ENCODE measurements at regions not wholly inside any gene's neighbourhood (a gene's known extent, or its start where the extent isn't known, plus 50 kb on each side); places are given as distances from the start of the nearest gene placed in this dataset.

GRCh38 chr19:28051047-28051446, 1161.9 kb downstream of the UQCRFS1 start:
- Histone ChIP-seq H3K4me3 (replicated peaks in 1 of 3; ENCODE audit: insufficient read depth in 1 of 3, low read depth in 1 of 3, low read length in 3 of 3) (no peak overlapping the region), H3K9me3 (replicated peaks; ENCODE audit: control insufficient read depth, insufficient read depth, low read length) (peaks cover 3% of the 10 kb centered on the region), H3K27me3 (ENCODE audit: control insufficient read depth in 2 of 2, insufficient read depth in 2 of 2, low read length in 2 of 2) (no peaks in the 10 kb centered on the region), H3K79me2 (ENCODE audit: control insufficient read depth, insufficient read depth, low read length) (no peaks in the 10 kb centered on the region), H3K4me1 (ENCODE audit: control insufficient read depth, extremely low read depth, insufficient read depth, low read length) (no peaks in the 10 kb centered on the region), H3K36me3 (ENCODE audit: control insufficient read depth in 2 of 2, extremely low read depth in 1 of 2, insufficient read depth in 2 of 2, low read length in 2 of 2) (no peaks in the 10 kb centered on the region), H4K20me1 (replicated peaks; ENCODE audit: control insufficient read depth, extremely low read depth, insufficient read depth, low read length) (no peaks in the 10 kb centered on the region), H2AFZ (ENCODE audit: low read depth, low read length) (no peak overlapping the region), H3K4me2 (ENCODE audit: insufficient read depth, low read length) (no peak overlapping the region), H3K9me1 (replicated peaks; ENCODE audit: control insufficient read depth, extremely low read depth, insufficient read depth, low read length) (no peaks in the 10 kb centered on the region), H3K27ac (ENCODE audit: insufficient read depth, low read depth, low read length) (no peak overlapping the region), H3K9ac (replicated peaks; ENCODE audit: extremely low read depth, insufficient read depth, low read length) (no peak overlapping the region)
- dilution Hi-C loops (cut with MboI; ENCODE audit: extremely low pct_ligation_motif_present, low sequenced_read_pairs) (no loop called here), intact Hi-C loops (cut with micrococcal nuclease) (no loop called here)
- ChIA-PET POLR2A (no interaction called here), CTCF (no interaction called here)
- BruUV-seq (replicated peaks), result no TSS peak
- DNase-seq (ENCODE audit: low read depth, low spot score) (no peak), FAIRE-seq (no peak)
- TF ChIP-seq JUN (IDR thresholded peaks at IDR 0.05; ENCODE audit: borderline replicate concordance, insufficient read depth, insufficient read length, low read depth) (no peak), MAX (IDR thresholded peaks at IDR 0.05; ENCODE audit: insufficient read depth, insufficient read length) (no peak), FOS (IDR thresholded peaks at IDR 0.05; ENCODE audit: borderline replicate concordance, insufficient read depth, low read length) (no peak), EZH2 (IDR thresholded peaks at IDR 0.05; ENCODE audit: borderline replicate concordance, low read depth, low read length, severe bottlenecking) (no peak), POLR2AphosphoS5 (IDR thresholded peaks at IDR 0.05; ENCODE audit: insufficient read depth, low read depth, low read length) (no peak), GATA2 (IDR thresholded peaks at IDR 0.05; ENCODE audit: insufficient read depth, insufficient read length, low read depth, low read length) (no peak), POLR2A (IDR thresholded peaks at IDR 0.05; ENCODE audit: low read depth, low read length) (no peak), MYC (IDR thresholded peaks at IDR 0.05; ENCODE audit: low read depth, low read length) (no peak)
- TF ChIP-seq, protein P1, sequence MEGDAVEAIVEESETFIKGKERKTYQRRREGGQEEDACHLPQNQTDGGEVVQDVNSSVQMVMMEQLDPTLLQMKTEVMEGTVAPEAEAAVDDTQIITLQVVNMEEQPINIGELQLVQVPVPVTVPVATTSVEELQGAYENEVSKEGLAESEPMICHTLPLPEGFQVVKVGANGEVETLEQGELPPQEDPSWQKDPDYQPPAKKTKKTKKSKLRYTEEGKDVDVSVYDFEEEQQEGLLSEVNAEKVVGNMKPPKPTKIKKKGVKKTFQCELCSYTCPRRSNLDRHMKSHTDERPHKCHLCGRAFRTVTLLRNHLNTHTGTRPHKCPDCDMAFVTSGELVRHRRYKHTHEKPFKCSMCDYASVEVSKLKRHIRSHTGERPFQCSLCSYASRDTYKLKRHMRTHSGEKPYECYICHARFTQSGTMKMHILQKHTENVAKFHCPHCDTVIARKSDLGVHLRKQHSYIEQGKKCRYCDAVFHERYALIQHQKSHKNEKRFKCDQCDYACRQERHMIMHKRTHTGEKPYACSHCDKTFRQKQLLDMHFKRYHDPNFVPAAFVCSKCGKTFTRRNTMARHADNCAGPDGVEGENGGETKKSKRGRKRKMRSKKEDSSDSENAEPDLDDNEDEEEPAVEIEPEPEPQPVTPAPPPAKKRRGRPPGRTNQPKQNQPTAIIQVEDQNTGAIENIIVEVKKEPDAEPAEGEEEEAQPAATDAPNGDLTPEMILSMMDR (IDR thresholded peaks at IDR 0.05; ENCODE audit: extremely low read depth in 1 of 2, insufficient read depth in 1 of 2, low read depth in 1 of 2, low read length in 2 of 2), result no peak

Measured in endothelial cell of umbilical vein (primary cell).